ENCODE measurements at regions not wholly inside any gene's neighbourhood (a gene's known extent, or its start where the extent isn't known, plus 50 kb on each side); places are given as distances from the start of the nearest gene placed in this dataset.
"Not testable (repeated sequence)": the region's sequence is repeated elsewhere in the genome, so short reads cannot be mapped to it uniquely, and the experiment has no call there.

- H3K9me3 Mint-ChIP-seq, result peaks cover 25% of the 10 kb centered on the region
- H3K4me1 Mint-ChIP-seq (ENCODE audit: low read depth), result no peaks in the 10 kb centered on the region
- no peak overlapping the region for H3K27ac Mint-ChIP-seq
- H3K36me3 Mint-ChIP-seq (ENCODE audit: low read depth), result no peaks in the 10 kb centered on the region
- H3K27me3 Mint-ChIP-seq, result no peaks in the 10 kb centered on the region
- no peak overlapping the region for H3K4me3 Mint-ChIP-seq
These were observed 50.7 kb upstream of the SYNDIG1 start for GRCh38 chr20:24418731-24419130.

GRCh38 chr20:24417485-24417884, 51.9 kb upstream of the SYNDIG1 start:
- H3K27ac Mint-ChIP-seq, result no peak overlapping the region
- no peaks in the 10 kb centered on the region for H3K4me1 Mint-ChIP-seq (ENCODE audit: low read depth)
- H3K9me3 Mint-ChIP-seq, result peaks cover 25% of the 10 kb centered on the region
- H3K36me3 Mint-ChIP-seq (ENCODE audit: low read depth), result no peaks in the 10 kb centered on the region
- H3K4me3 Mint-ChIP-seq, result no peak overlapping the region
- H3K27me3 Mint-ChIP-seq, result no peaks in the 10 kb centered on the region

- not testable (repeated sequence) for H3K27ac Mint-ChIP-seq; H3K4me3 Mint-ChIP-seq; H3K27me3 Mint-ChIP-seq; H3K36me3 Mint-ChIP-seq (ENCODE audit: low read depth); H3K4me1 Mint-ChIP-seq (ENCODE audit: low read depth)
- peaks cover 25% of the 10 kb centered on the region for H3K9me3 Mint-ChIP-seq
These were observed 54.0 kb upstream of the SYNDIG1 start for GRCh38 chr20:24415444-24415843.

GRCh38 chr20:24411834-24412216, 57.6 kb upstream of the SYNDIG1 start:
- H3K4me1 Mint-ChIP-seq (ENCODE audit: low read depth), result peaks cover 4% of the 10 kb centered on the region
- no peak overlapping the region for H3K27ac Mint-ChIP-seq
- H3K4me3 Mint-ChIP-seq, result no peak overlapping the region
- H3K27me3 Mint-ChIP-seq, result no peaks in the 10 kb centered on the region
- H3K9me3 Mint-ChIP-seq, result peaks cover 21% of the 10 kb centered on the region
- H3K36me3 Mint-ChIP-seq (ENCODE audit: low read depth), result no peaks in the 10 kb centered on the region

GRCh38 chr20:24411003-24411833, 58.2 kb upstream of the SYNDIG1 start:
- no peak overlapping the region for H3K27ac Mint-ChIP-seq
- H3K4me3 Mint-ChIP-seq, result no peak overlapping the region
- H3K4me1 Mint-ChIP-seq (ENCODE audit: low read depth), result peaks cover 10% of the 10 kb centered on the region
- no peaks in the 10 kb centered on the region for H3K36me3 Mint-ChIP-seq (ENCODE audit: low read depth)
- peaks cover 19% of the 10 kb centered on the region for H3K9me3 Mint-ChIP-seq
- no peaks in the 10 kb centered on the region for H3K27me3 Mint-ChIP-seq

- H3K27ac Mint-ChIP-seq, result no peak overlapping the region
- no peak overlapping the region for H3K4me3 Mint-ChIP-seq
- H3K36me3 Mint-ChIP-seq (ENCODE audit: low read depth), result no peaks in the 10 kb centered on the region
- H3K27me3 Mint-ChIP-seq, result no peaks in the 10 kb centered on the region
- no peaks in the 10 kb centered on the region for H3K9me3 Mint-ChIP-seq
- H3K4me1 Mint-ChIP-seq (ENCODE audit: low read depth), result peaks cover 17% of the 10 kb centered on the region
These were observed 62.3 kb upstream of the SYNDIG1 start for GRCh38 chr20:24407151-24407550.

GRCh38 chr20:24406750-24407149, 62.7 kb upstream of the SYNDIG1 start:
- no peaks in the 10 kb centered on the region for H3K36me3 Mint-ChIP-seq (ENCODE audit: low read depth)
- H3K27ac Mint-ChIP-seq, result peak overlapping the region; percentile 43
- H3K4me1 Mint-ChIP-seq (ENCODE audit: low read depth), result peaks cover 17% of the 10 kb centered on the region
- H3K4me3 Mint-ChIP-seq, result no peak overlapping the region
- H3K27me3 Mint-ChIP-seq, result no peaks in the 10 kb centered on the region
- no peaks in the 10 kb centered on the region for H3K9me3 Mint-ChIP-seq

- Mint-ChIP-seq H3K4me3 (no peak overlapping the region), H3K27ac (peak overlapping the region; percentile 43), H3K27me3 (no peaks in the 10 kb centered on the region), H3K4me1 (ENCODE audit: low read depth) (peaks cover 17% of the 10 kb centered on the region), H3K9me3 (no peaks in the 10 kb centered on the region), H3K36me3 (ENCODE audit: low read depth) (no peaks in the 10 kb centered on the region)
These were observed 63.2 kb upstream of the SYNDIG1 start for GRCh38 chr20:24406251-24406650.

GRCh38 chr20:24405810-24406209, 63.6 kb upstream of the SYNDIG1 start:
- Mint-ChIP-seq H3K4me3 (no peak overlapping the region), H3K9me3 (peaks cover 4% of the 10 kb centered on the region), H3K4me1 (ENCODE audit: low read depth) (peaks cover 17% of the 10 kb centered on the region), H3K27ac (peak overlapping the region; percentile 47), H3K36me3 (ENCODE audit: low read depth) (no peaks in the 10 kb centered on the region), H3K27me3 (no peaks in the 10 kb centered on the region)

- Mint-ChIP-seq H3K4me3 (no peak overlapping the region), H3K36me3 (ENCODE audit: low read depth) (no peaks in the 10 kb centered on the region), H3K27me3 (no peaks in the 10 kb centered on the region), H3K4me1 (ENCODE audit: low read depth) (peaks cover 17% of the 10 kb centered on the region), H3K9me3 (peaks cover 12% of the 10 kb centered on the region), H3K27ac (no peak overlapping the region)
These were observed 66.0 kb upstream of the SYNDIG1 start for GRCh38 chr20:24403406-24403805.

- H3K36me3 Mint-ChIP-seq (ENCODE audit: low read depth), result no peaks in the 10 kb centered on the region
- peaks cover 17% of the 10 kb centered on the region for H3K4me1 Mint-ChIP-seq (ENCODE audit: low read depth)
- no peaks in the 10 kb centered on the region for H3K27me3 Mint-ChIP-seq
- H3K27ac Mint-ChIP-seq, result no peak overlapping the region
- H3K4me3 Mint-ChIP-seq, result no peak overlapping the region
- H3K9me3 Mint-ChIP-seq, result peaks cover 12% of the 10 kb centered on the region
These were observed 67.2 kb upstream of the SYNDIG1 start for GRCh38 chr20:24402188-24402587.

GRCh38 chr20:24395151-24395550, 74.3 kb upstream of the SYNDIG1 start:
- Mint-ChIP-seq H3K27me3 (no peaks in the 10 kb centered on the region), H3K27ac (no peak overlapping the region), H3K4me3 (no peak overlapping the region), H3K36me3 (ENCODE audit: low read depth) (no peaks in the 10 kb centered on the region), H3K9me3 (peaks cover under 1% of the 10 kb centered on the region), H3K4me1 (ENCODE audit: low read depth) (peaks cover 6% of the 10 kb centered on the region)

GRCh38 chr20:24393903-24394302, 75.5 kb upstream of the SYNDIG1 start:
- Mint-ChIP-seq H3K27ac (no peak overlapping the region), H3K9me3 (no peaks in the 10 kb centered on the region), H3K36me3 (ENCODE audit: low read depth) (no peaks in the 10 kb centered on the region), H3K4me3 (no peak overlapping the region), H3K27me3 (no peaks in the 10 kb centered on the region), H3K4me1 (ENCODE audit: low read depth) (peaks cover 19% of the 10 kb centered on the region)

- Mint-ChIP-seq H3K4me3 (no peak overlapping the region), H3K4me1 (ENCODE audit: low read depth) (peaks cover 28% of the 10 kb centered on the region), H3K36me3 (ENCODE audit: low read depth) (no peaks in the 10 kb centered on the region), H3K27ac (no peak overlapping the region), H3K27me3 (no peaks in the 10 kb centered on the region), H3K9me3 (no peaks in the 10 kb centered on the region)
These were observed 76.8 kb upstream of the SYNDIG1 start for GRCh38 chr20:24392612-24393011.

GRCh38 chr20:24389686-24390085, 79.7 kb upstream of the SYNDIG1 start:
- Mint-ChIP-seq H3K9me3 (no peaks in the 10 kb centered on the region), H3K36me3 (ENCODE audit: low read depth) (no peaks in the 10 kb centered on the region), H3K27ac (peak overlapping the region; percentile 2), H3K27me3 (no peaks in the 10 kb centered on the region), H3K4me1 (ENCODE audit: low read depth) (peaks cover 28% of the 10 kb centered on the region), H3K4me3 (no peak overlapping the region)

- Mint-ChIP-seq H3K27ac (peak overlapping the region; percentile 3), H3K9me3 (no peaks in the 10 kb centered on the region), H3K4me1 (ENCODE audit: low read depth) (peaks cover 28% of the 10 kb centered on the region), H3K36me3 (ENCODE audit: low read depth) (no peaks in the 10 kb centered on the region), H3K4me3 (no peak overlapping the region), H3K27me3 (no peaks in the 10 kb centered on the region)
These were observed 80.5 kb upstream of the SYNDIG1 start for GRCh38 chr20:24388828-24389380.

Data from stimulated activated naive CD8-positive, alpha-beta T cell treated with anti-CD3 and anti-CD28 coated beads, Interleukin-15, Interleukin-2, amounts not matched to agents 100 ng/mL and 50 ng/mL, for 24 hours (primary cell).